Neural cell (in vitro differentiated cells): ENCODE measurements at regions not wholly inside any gene's neighbourhood (a gene's known extent, or its start where the extent isn't known, plus 50 kb on each side); places are given as distances from the start of the nearest gene placed in this dataset.

ENCODE experiments used
- EP300 ChIP-seq: fragments of 450-650 bp; conservative IDR thresholded peaks from 2 replicates; pipeline ENCODE4 v1.6.1; 2014; ENCODE audit warnings: antibody characterized with exemption, mild to moderate bottlenecking, moderate library complexity; ENCODE audit not compliant: poor library complexity, severe bottlenecking
- EZH2 ChIP-seq: fragments of 200-600, 300-800 bp; shearing (Covaris generic), sonication (generic); IDR thresholded peaks from 2 replicates; pipeline ENCODE4 v1.6.1; 2014; ENCODE audit warnings: antibody characterized with exemption, low read length, borderline replicate concordance, mild to moderate bottlenecking; ENCODE audit not compliant: insufficient read depth, poor library complexity, severe bottlenecking
- MXI1 ChIP-seq: fragments of 450-650 bp; conservative IDR thresholded peaks from 2 replicates; pipeline ENCODE4 v1.6.1; 2014; ENCODE audit warnings: antibody characterized with exemption, mild to moderate bottlenecking; ENCODE audit not compliant: poor library complexity, severe bottlenecking
- POLR2AphosphoS5 ChIP-seq: IDR thresholded peaks from 2 replicates; pipeline ENCODE4 v1.6.1; 2012
- RAD21 ChIP-seq: fragments of 450-650 bp; conservative IDR thresholded peaks from 2 replicates; pipeline ENCODE4 v1.6.1; 2014; ENCODE audit warnings: antibody characterized with exemption, mild to moderate bottlenecking, moderate library complexity
- REST ChIP-seq: IDR thresholded peaks from 2 replicates; pipeline ENCODE4 v1.6.1; 2012; ENCODE audit warnings: borderline replicate concordance
- SMC3 ChIP-seq: fragments of 450-650 bp; conservative IDR thresholded peaks from 2 replicates; pipeline ENCODE4 v1.6.1; 2014; ENCODE audit warnings: antibody characterized with exemption, mild to moderate bottlenecking, moderate library complexity; ENCODE audit not compliant: poor library complexity
- TAF1 ChIP-seq: IDR thresholded peaks from 2 replicates; pipeline ENCODE4 v1.6.1; 2012; ENCODE audit warnings: low read depth
- TF ChIP-seq, protein P1 (sequence below): fragments of 450-650 bp; IDR thresholded peaks from 2 replicates; pipeline ENCODE4 v1.5.1; 2014; ENCODE audit warnings: antibody characterized with exemption, mild to moderate bottlenecking, moderate library complexity; ENCODE audit not compliant: poor library complexity, severe bottlenecking

GRCh38 chr16:73179705-73180331 lies 131.9 kb upstream of the ZFHX3 start:
- TF ChIP-seq, protein P1, sequence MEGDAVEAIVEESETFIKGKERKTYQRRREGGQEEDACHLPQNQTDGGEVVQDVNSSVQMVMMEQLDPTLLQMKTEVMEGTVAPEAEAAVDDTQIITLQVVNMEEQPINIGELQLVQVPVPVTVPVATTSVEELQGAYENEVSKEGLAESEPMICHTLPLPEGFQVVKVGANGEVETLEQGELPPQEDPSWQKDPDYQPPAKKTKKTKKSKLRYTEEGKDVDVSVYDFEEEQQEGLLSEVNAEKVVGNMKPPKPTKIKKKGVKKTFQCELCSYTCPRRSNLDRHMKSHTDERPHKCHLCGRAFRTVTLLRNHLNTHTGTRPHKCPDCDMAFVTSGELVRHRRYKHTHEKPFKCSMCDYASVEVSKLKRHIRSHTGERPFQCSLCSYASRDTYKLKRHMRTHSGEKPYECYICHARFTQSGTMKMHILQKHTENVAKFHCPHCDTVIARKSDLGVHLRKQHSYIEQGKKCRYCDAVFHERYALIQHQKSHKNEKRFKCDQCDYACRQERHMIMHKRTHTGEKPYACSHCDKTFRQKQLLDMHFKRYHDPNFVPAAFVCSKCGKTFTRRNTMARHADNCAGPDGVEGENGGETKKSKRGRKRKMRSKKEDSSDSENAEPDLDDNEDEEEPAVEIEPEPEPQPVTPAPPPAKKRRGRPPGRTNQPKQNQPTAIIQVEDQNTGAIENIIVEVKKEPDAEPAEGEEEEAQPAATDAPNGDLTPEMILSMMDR: no peak
- TF ChIP-seq MXI1 (no peak), RAD21 (no peak), POLR2AphosphoS5 (no peak), REST (no peak), TAF1 (no peak), EZH2 (no peak), SMC3 (no peak), EP300 (no peak)
